22Rv1 (cell line): ENCODE measurements at regions not wholly inside any gene's neighbourhood (a gene's known extent, or its start where the extent isn't known, plus 50 kb on each side); places are given as distances from the start of the nearest gene placed in this dataset.

Source experiments
- CTCF ChIP-seq: fragments of 450-650 bp; IDR thresholded peaks from 2 replicates; pipeline ENCODE4 v1.5.1; 2017; ENCODE audit warnings: mild to moderate bottlenecking
- ZFX ChIP-seq: fragments of 450-650 bp; IDR thresholded peaks from 2 replicates; pipeline ENCODE4 v1.6.1; 2017; ENCODE audit warnings: antibody characterized with exemption, borderline replicate concordance

- TF ChIP-seq CTCF (no peak), ZFX (no peak)
Observed at GRCh38 chr1:5776035-5776550, 216.1 kb downstream of the NPHP4 start.
